ENCODE measurements at regions not wholly inside any gene's neighbourhood (a gene's known extent, or its start where the extent isn't known, plus 50 kb on each side); places are given as distances from the start of the nearest gene placed in this dataset.

DNA sequence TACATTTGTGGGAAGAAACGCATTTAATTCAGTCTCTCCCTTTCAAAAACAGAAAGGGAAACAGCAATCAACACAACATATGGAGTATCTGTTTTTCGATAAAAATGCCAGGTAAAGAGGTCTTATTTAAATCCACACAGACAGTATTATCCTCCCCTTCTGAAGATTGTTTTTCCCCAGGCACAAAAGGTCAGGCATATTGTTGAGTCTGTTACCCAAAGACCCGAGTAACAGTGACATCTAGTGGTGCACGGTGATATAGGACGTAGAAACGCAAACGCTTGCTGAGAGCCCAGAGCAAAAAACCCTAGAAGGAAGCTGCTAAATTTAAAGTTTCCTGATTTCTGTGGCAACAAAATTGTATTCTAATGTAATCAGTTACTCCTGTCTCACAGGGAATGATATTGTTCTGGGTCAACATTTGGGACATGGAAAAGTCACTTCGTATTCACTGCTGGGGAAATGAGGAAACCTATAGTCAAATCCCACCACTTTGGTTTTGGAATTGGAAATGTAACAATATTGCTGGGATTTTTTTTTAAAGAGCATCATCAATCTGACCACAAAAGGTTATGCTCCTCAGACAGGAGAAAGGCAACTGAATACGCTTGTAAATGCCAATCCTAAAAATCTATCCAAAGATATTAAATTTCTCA is 312.7 kb upstream of the CCDC54 start:
- TF ChIP-seq, protein P1, sequence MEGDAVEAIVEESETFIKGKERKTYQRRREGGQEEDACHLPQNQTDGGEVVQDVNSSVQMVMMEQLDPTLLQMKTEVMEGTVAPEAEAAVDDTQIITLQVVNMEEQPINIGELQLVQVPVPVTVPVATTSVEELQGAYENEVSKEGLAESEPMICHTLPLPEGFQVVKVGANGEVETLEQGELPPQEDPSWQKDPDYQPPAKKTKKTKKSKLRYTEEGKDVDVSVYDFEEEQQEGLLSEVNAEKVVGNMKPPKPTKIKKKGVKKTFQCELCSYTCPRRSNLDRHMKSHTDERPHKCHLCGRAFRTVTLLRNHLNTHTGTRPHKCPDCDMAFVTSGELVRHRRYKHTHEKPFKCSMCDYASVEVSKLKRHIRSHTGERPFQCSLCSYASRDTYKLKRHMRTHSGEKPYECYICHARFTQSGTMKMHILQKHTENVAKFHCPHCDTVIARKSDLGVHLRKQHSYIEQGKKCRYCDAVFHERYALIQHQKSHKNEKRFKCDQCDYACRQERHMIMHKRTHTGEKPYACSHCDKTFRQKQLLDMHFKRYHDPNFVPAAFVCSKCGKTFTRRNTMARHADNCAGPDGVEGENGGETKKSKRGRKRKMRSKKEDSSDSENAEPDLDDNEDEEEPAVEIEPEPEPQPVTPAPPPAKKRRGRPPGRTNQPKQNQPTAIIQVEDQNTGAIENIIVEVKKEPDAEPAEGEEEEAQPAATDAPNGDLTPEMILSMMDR (IDR thresholded peaks at IDR 0.05), result no peak
- TF ChIP-seq POLR2A (IDR thresholded peaks at IDR 0.05), result no peak
